ENCODE measurements at regions not wholly inside any gene's neighbourhood (a gene's known extent, or its start where the extent isn't known, plus 50 kb on each side); places are given as distances from the start of the nearest gene placed in this dataset.
"Not testable (repeated sequence)": the region's sequence is repeated elsewhere in the genome, so short reads cannot be mapped to it uniquely, and the experiment has no call there.

DNA sequence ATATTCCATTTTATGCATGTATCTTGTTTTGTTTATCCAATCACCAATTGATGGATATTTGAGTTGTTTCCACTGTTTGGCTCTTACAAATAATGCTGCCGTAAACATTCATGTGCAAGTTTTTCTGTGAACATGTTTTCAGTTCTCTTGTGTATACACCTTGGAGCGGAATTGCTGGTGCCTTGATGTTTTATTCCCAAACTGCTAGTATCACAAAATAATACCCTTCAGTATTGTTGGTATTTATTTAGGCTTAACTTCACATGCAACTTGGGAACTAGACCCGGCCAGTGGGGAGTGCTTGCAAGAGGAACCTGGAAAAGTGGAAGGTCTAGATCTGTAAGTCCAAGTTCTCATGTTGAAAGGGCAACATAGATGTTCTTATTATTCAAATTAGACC lies 115.9 kb downstream of the CRYAA start:
- no peak overlapping the region for H3K27ac ChIP-seq
- H3K4me3 ChIP-seq, result no peak overlapping the region
- TF ChIP-seq, protein P1, sequence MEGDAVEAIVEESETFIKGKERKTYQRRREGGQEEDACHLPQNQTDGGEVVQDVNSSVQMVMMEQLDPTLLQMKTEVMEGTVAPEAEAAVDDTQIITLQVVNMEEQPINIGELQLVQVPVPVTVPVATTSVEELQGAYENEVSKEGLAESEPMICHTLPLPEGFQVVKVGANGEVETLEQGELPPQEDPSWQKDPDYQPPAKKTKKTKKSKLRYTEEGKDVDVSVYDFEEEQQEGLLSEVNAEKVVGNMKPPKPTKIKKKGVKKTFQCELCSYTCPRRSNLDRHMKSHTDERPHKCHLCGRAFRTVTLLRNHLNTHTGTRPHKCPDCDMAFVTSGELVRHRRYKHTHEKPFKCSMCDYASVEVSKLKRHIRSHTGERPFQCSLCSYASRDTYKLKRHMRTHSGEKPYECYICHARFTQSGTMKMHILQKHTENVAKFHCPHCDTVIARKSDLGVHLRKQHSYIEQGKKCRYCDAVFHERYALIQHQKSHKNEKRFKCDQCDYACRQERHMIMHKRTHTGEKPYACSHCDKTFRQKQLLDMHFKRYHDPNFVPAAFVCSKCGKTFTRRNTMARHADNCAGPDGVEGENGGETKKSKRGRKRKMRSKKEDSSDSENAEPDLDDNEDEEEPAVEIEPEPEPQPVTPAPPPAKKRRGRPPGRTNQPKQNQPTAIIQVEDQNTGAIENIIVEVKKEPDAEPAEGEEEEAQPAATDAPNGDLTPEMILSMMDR (IDR thresholded peaks at IDR 0.05), result no peak
- no peak for DNase-seq (ENCODE audit: low spot score)

DNA sequence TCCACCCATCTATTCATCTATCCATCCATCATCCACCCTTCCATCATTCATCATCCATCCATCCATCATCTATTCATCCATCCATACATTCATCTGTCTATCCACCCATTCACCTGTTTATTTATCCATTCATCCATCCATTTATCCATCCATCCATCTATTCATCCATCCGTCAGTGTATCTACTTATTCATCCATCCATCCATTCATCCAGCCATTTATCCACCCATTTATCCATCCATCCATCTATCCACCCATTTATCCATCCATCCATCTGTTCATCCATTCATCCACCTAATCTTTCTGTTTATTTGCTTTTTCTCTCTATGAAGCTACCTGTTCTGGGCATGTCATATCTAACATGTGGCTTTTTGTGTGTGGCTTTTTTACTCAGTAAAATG lies 115.4 kb downstream of the CRYAA start:
- no peak overlapping the region for H3K27ac ChIP-seq
- no peak overlapping the region for H3K4me3 ChIP-seq
- TF ChIP-seq, protein P1 (IDR thresholded peaks at IDR 0.05), result no peak
- no peak for DNase-seq (ENCODE audit: low spot score)

DNA sequence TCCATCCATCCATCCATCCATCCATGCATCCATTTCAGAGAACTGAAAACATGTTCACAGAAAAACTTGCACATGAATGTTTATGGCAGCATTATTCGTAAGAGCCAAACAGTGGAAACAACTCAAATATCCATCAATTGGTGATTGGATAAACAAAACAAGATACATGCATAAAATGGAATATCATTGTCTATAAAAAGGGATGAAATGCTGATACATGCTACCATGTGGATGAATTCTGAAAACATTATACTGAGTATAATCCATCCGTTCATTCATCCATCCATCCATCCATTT lies 115.1 kb downstream of the CRYAA start:
- DNase-seq (ENCODE audit: low spot score); H3K27ac ChIP-seq; H3K4me3 ChIP-seq: not testable (repeated sequence)

DNA sequence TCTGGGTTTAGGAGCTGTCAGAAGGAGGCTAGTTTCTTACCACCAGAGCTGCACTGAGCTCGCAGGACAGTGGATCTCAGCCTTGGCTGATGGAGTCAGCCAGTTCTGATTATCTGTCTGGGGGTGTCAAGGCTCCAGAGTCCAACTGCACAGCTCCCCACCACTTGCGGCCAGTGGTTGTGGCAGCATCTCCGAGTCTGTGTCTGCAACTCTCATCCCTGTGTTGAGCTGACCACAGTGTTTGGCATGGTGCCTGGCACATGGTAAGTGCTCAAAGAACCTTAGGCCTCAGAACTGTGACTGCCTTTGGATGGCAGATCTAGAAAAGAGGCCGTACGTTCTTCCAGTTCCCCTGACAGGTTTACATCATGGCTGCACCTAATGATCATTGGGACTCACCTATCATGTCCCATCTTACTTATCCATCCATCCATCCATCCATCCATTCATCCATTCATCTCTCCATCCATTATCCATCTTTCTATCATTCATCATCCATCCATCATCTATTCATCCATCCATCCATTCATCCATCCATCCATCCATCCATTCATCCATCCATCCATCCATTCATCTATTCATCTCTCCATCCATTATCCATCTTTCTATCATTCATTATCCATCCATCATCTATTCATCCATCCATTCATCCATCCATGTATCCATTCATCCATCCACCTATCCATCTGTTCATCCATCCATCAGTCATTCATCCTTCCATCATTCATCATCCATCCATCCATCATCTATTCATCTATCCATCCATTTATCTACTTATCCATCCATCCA lies 114.5 kb downstream of the CRYAA start:
- TF ChIP-seq, protein P1 (IDR thresholded peaks at IDR 0.05), result no peak
- no peak overlapping the region for H3K27ac ChIP-seq
- no peak for DNase-seq (ENCODE audit: low spot score)

GRCh38 chr21:43282358-43283120 lies 113.7 kb downstream of the CRYAA start:
- TF ChIP-seq, protein P1 (IDR thresholded peaks at IDR 0.05), result no peak
- Histone ChIP-seq H3K27ac (no peak overlapping the region), H3K4me3 (no peak overlapping the region)
- DNase-seq (ENCODE audit: low spot score), result no peak

More for the DNA sequence above, 114.5 kb downstream of the CRYAA start:
- no peak overlapping the region for H3K4me3 ChIP-seq

- TF ChIP-seq, protein P1 (IDR thresholded peaks at IDR 0.05), result no peak
- no peak for DNase-seq (ENCODE audit: low spot score)
- Histone ChIP-seq H3K4me3 (no peak overlapping the region), H3K27ac (no peak overlapping the region)
Measured at GRCh38 chr21:43281661-43282357, 113.0 kb downstream of the CRYAA start.

GRCh38 chr21:43280949-43281633 lies 112.3 kb downstream of the CRYAA start:
- H3K27ac ChIP-seq, result no peak overlapping the region
- H3K4me3 ChIP-seq, result no peak overlapping the region
- TF ChIP-seq, protein P1 (IDR thresholded peaks at IDR 0.05), result no peak
- DNase-seq (ENCODE audit: low spot score), result no peak

Measured in coronary artery (tissue), 2 donors.